ENCODE measurements at regions not wholly inside any gene's neighbourhood (a gene's known extent, or its start where the extent isn't known, plus 50 kb on each side); places are given as distances from the start of the nearest gene placed in this dataset.

DNA sequence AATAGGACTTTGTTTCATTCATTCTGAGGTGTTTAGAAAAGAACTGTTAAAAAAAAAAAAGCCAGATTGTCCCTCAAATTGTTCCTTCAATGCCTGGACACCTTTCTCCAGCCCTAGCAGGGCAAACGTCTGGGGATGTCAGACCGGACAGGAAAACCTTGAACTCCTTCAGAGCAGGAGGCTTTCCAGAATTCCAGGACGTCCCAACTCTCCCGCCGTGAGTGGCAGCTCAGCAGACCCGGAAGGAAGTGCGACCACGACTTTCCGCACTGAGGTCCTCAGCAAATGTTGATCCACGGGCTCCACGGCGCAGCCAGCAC is 139.1 kb downstream of the DLL1 start:
- intact Hi-C loops (cut with DNase I), result no loop called here
- Histone ChIP-seq H3K36me3 (no peaks in the 10 kb centered on the region), H3K27ac (replicated peaks in 1 of 4) (peak overlapping the region in 3 of 4 donors; percentile 31 to 55 (median 32)), H3K4me1 (peaks cover 25 to 45% (median 36%) of the 10 kb centered on the region in 4 donors), H3K27me3 (peaks cover 0 to 5% (median 0%) of the 10 kb centered on the region in 4 donors), H3K9me3 (no peaks in the 10 kb centered on the region), H3K4me3 (no peak overlapping the region)
- TF ChIP-seq CTCF (IDR thresholded peaks at IDR 0.05) (no peak), EP300 (IDR thresholded peaks at IDR 0.05) (no peak), POLR2AphosphoS5 (IDR thresholded peaks at IDR 0.05) (no peak), POLR2A (IDR thresholded peaks at IDR 0.05; ENCODE audit: low read depth) (no peak)
- no peak for DNase-seq (ENCODE audit: extremely low spot score)
- WGBS, result 78% methylated on average over 12 of the region's 12 CpGs

DNA sequence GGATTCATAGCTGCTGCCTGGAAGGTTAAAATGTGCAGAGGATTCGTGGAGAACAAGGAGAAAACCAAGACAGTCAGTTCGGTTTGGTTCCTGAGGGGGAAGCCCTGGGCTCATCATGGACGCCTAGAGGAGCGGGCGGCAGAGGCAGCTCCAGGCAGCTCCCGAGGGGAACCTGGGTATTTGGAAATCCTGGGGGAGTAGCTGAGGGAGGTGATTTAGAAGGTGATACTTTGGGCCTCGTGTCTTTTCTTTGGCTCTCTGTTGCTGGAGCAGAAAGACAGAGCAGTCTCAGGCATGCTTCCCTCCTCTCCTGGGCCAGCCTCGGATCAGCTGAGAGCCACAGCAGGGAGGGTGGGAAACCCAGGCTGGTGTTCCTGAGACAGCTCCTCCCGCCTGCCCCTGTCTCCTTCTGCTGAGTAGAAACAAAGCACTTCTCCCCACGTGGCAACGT is 139.5 kb downstream of the DLL1 start:
- H3K36me3 ChIP-seq, result no peaks in the 10 kb centered on the region
- H3K27me3 ChIP-seq, result peaks cover 0 to 5% (median 0%) of the 10 kb centered on the region in 4 donors
- intact Hi-C loops (cut with DNase I), result no loop called here
- TF ChIP-seq EP300 (IDR thresholded peaks at IDR 0.05) (no peak), POLR2AphosphoS5 (IDR thresholded peaks at IDR 0.05) (no peak), POLR2A (IDR thresholded peaks at IDR 0.05; ENCODE audit: low read depth) (no peak), CTCF (IDR thresholded peaks at IDR 0.05) (no peak)
- peaks cover 25 to 45% (median 36%) of the 10 kb centered on the region in 4 donors for H3K4me1 ChIP-seq
- DNase-seq (ENCODE audit: extremely low spot score), result no peak
- peak overlapping the region in 3 of 4 donors; percentile 31 to 55 (median 32) for H3K27ac ChIP-seq (replicated peaks in 1 of 4)
- no peak overlapping the region for H3K4me3 ChIP-seq
- H3K9me3 ChIP-seq, result no peaks in the 10 kb centered on the region
- 59% methylated on average over 11 of the region's 11 CpGs for WGBS

DNA sequence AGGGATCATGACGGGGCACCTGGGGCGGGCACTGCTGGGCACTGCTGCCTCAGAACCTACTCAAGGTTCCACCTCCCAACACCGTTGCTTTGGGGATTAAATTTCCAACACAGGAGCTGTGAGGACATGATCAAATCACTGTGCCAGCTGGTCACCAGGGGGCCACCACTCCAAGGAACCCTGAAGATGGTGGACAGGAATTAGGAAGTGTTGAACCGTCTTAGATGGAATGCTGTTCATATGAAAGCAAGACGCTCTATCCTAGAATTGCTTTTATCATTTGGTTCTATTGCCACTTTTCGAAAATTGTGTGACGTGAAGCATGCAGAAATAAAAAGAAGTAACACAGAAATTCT is 140.3 kb downstream of the DLL1 start:
- no peak for TF ChIP-seq EP300 (IDR thresholded peaks at IDR 0.05)
- no peak for TF ChIP-seq POLR2AphosphoS5 (IDR thresholded peaks at IDR 0.05)
- no peak for TF ChIP-seq POLR2A (IDR thresholded peaks at IDR 0.05; ENCODE audit: low read depth)
- no peak for TF ChIP-seq CTCF (IDR thresholded peaks at IDR 0.05)
- H3K27me3 ChIP-seq, result peaks cover 0 to 5% (median 0%) of the 10 kb centered on the region in 4 donors
- H3K4me3 ChIP-seq, result no peak overlapping the region
- WGBS, result 90% methylated on average over 6 of the region's 7 CpGs
- intact Hi-C loops (cut with DNase I), result no loop called here
- H3K4me1 ChIP-seq, result peaks cover 25 to 45% (median 36%) of the 10 kb centered on the region in 4 donors
- no peak overlapping the region for H3K27ac ChIP-seq (replicated peaks in 1 of 4)
- H3K9me3 ChIP-seq, result no peaks in the 10 kb centered on the region
- no peaks in the 10 kb centered on the region for H3K36me3 ChIP-seq
- no peak for DNase-seq (ENCODE audit: extremely low spot score)

DNA sequence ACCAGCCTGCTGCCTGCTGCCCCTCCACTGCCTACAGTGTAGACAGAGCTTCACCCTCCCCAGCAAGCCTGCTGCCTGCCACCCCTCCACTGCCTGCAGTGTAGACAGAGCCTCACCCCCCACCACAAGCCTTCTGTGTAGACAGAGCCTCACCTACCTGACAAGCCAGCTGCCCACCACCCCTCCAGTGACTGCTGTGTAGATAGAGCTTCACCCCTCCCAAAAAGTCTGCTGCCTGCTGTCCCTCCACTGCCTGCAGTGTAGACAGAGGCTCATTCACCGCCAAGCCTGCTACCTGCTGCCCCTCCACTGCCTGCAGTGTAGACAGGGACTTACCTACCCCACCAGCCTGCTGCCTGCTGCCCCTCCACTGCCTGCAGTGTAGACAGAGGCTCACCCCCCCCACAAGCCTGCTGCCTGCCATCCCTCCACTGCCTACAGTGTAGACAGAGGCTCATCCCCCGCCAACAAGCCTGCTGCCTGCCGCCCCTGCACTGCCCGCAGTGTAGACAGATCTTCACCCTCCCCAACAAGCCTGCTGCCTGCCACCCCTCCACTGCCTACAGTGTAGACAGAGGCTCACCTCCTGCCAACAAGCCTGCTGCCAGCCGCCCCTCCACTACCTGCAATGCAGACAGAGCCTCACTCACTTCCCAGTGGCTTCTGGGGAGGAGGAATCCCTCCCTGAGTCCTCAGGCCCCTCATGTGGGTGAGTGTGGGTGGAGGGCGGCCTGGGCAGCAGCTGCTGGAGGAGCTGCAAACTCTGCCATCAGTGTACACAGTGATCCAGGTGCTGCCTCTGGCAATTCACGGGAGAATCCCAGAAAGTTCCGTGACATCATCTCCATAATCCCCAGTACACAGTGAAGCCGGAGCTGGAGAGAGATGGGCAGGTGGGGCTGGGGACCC is 140.9 kb downstream of the DLL1 start:
- peaks cover 0 to 5% (median 0%) of the 10 kb centered on the region in 4 donors for H3K27me3 ChIP-seq
- no peak overlapping the region for H3K27ac ChIP-seq (replicated peaks in 1 of 4)
- no peaks in the 10 kb centered on the region for H3K9me3 ChIP-seq
- H3K4me1 ChIP-seq, result peaks cover 25 to 45% (median 36%) of the 10 kb centered on the region in 4 donors
- H3K4me3 ChIP-seq, result no peak overlapping the region
- no peak for TF ChIP-seq POLR2A (IDR thresholded peaks at IDR 0.05; ENCODE audit: low read depth)
- TF ChIP-seq CTCF (IDR thresholded peaks at IDR 0.05), result no peak
- TF ChIP-seq EP300 (IDR thresholded peaks at IDR 0.05), result no peak
- no peak for TF ChIP-seq POLR2AphosphoS5 (IDR thresholded peaks at IDR 0.05)
- WGBS, result 85% methylated on average over 6 of the region's 9 CpGs
- no peak for DNase-seq (ENCODE audit: extremely low spot score)
- no peaks in the 10 kb centered on the region for H3K36me3 ChIP-seq
- intact Hi-C loops (cut with DNase I), result no loop called here

Data from esophagus muscularis mucosa (tissue), 4 donors.